ENCODE measurements at regions not wholly inside any gene's neighbourhood (a gene's known extent, or its start where the extent isn't known, plus 50 kb on each side); places are given as distances from the start of the nearest gene placed in this dataset.
"Not testable (repeated sequence)": the region's sequence is repeated elsewhere in the genome, so short reads cannot be mapped to it uniquely, and the experiment has no call there.

- 3% methylated on average over 52 of the region's 52 CpGs for WGBS
- not testable (repeated sequence) for H3K9ac ChIP-seq (ENCODE audit: low read depth in 1 of 2, low read length in 2 of 2); H3K27ac ChIP-seq (ENCODE audit: low read depth in 1 of 2, low read length in 2 of 2); H3K9me3 ChIP-seq (ENCODE audit: control insufficient read depth in 4 of 4, low read length in 3 of 4); H3K4me1 ChIP-seq (ENCODE audit: control insufficient read depth in 4 of 4, insufficient read depth in 4 of 4, low read length in 3 of 4); H3K27me3 ChIP-seq (ENCODE audit: control insufficient read depth in 4 of 4, insufficient read depth in 4 of 4, low read length in 3 of 4); H3K36me3 ChIP-seq (ENCODE audit: control insufficient read depth in 4 of 4, insufficient read depth in 3 of 4, low read depth in 1 of 4, low read length in 3 of 4)
- H3K4me3 ChIP-seq (ENCODE audit: low read depth in 1 of 3, low read length in 3 of 3): peak overlapping the region in 1 of 3 donors; percentile 11
- TF ChIP-seq RAD21 (IDR thresholded peaks at IDR 0.05): peak in 1 of 2 donors; percentile 51
- peak; percentile 76 for TF ChIP-seq CTCF (IDR thresholded peaks at IDR 0.05; ENCODE audit: low read depth, low read length, missing input control)
- peak; percentile 73 for DNase-seq (ENCODE audit: low spot score)
These were observed 128.9 kb upstream of the HMX1 start for GRCh38 chr4:9000505-9001001.

DNA sequence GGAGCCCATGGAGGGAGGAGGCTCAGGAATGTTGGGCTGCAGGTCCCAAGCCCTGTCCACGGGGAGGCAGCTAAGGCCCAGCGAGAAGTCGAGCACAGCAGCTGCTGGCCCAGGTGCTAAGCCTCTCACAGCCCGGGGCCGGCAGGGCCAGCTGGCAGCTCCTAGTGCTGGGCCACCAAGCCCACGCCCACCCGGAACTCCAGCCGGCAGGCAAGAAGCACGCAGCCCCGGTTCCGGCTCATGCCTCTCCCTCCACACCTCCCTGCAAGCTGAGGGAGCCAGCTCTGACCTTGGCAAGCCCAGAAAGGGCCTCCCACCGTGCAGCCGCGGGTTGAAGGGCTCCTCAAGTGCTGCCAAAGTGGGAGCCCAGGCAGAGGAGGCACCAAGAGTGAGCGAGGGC is 121.3 kb upstream of the HMX1 start:
- H3K9me3 ChIP-seq (ENCODE audit: control insufficient read depth in 4 of 4, low read length in 3 of 4); H3K4me1 ChIP-seq (ENCODE audit: control insufficient read depth in 4 of 4, insufficient read depth in 4 of 4, low read length in 3 of 4); DNase-seq (ENCODE audit: low spot score); H3K9ac ChIP-seq (ENCODE audit: low read depth in 1 of 2, low read length in 2 of 2); H3K27me3 ChIP-seq (ENCODE audit: control insufficient read depth in 4 of 4, insufficient read depth in 4 of 4, low read length in 3 of 4); H3K4me3 ChIP-seq (ENCODE audit: low read depth in 1 of 3, low read length in 3 of 3); H3K27ac ChIP-seq (ENCODE audit: low read depth in 1 of 2, low read length in 2 of 2); H3K36me3 ChIP-seq (ENCODE audit: control insufficient read depth in 4 of 4, insufficient read depth in 3 of 4, low read depth in 1 of 4, low read length in 3 of 4): not testable (repeated sequence)
- WGBS: 84% methylated on average over 15 of the region's 15 CpGs

- not testable (repeated sequence) for H3K9ac ChIP-seq (ENCODE audit: low read depth in 1 of 2, low read length in 2 of 2); H3K9me3 ChIP-seq (ENCODE audit: control insufficient read depth in 4 of 4, low read length in 3 of 4); H3K36me3 ChIP-seq (ENCODE audit: control insufficient read depth in 4 of 4, insufficient read depth in 3 of 4, low read depth in 1 of 4, low read length in 3 of 4); H3K4me3 ChIP-seq (ENCODE audit: low read depth in 1 of 3, low read length in 3 of 3); DNase-seq (ENCODE audit: low spot score); H3K4me1 ChIP-seq (ENCODE audit: control insufficient read depth in 4 of 4, insufficient read depth in 4 of 4, low read length in 3 of 4); H3K27me3 ChIP-seq (ENCODE audit: control insufficient read depth in 4 of 4, insufficient read depth in 4 of 4, low read length in 3 of 4); H3K27ac ChIP-seq (ENCODE audit: low read depth in 1 of 2, low read length in 2 of 2)
These were observed 119.8 kb upstream of the HMX1 start for GRCh38 chr4:8991449-8991848.

DNA sequence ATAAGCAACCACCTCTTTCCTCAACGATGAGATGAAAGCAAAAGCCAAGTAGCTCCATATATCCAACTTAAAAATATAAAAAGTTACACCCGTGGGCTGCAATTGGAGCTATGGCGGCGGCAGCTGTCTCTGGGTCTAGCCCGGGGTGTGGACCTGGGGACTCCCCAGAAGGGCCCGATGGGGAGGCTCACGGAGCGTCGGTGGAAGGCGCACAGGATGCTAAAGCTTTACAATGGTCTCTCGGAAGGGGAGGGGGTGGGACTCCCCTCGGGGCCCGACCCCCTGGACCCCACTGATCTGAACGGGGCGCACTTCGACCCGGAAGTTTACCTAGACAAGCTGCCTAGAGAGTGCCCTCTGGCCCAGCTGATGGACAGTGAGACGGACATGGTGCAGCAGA is 118.7 kb upstream of the HMX1 start:
- not testable (repeated sequence) for H3K9ac ChIP-seq (ENCODE audit: low read depth in 1 of 2, low read length in 2 of 2); H3K4me3 ChIP-seq (ENCODE audit: low read depth in 1 of 3, low read length in 3 of 3); DNase-seq (ENCODE audit: low spot score); H3K9me3 ChIP-seq (ENCODE audit: control insufficient read depth in 4 of 4, low read length in 3 of 4); H3K27me3 ChIP-seq (ENCODE audit: control insufficient read depth in 4 of 4, insufficient read depth in 4 of 4, low read length in 3 of 4); H3K36me3 ChIP-seq (ENCODE audit: control insufficient read depth in 4 of 4, insufficient read depth in 3 of 4, low read depth in 1 of 4, low read length in 3 of 4); H3K27ac ChIP-seq (ENCODE audit: low read depth in 1 of 2, low read length in 2 of 2); H3K4me1 ChIP-seq (ENCODE audit: control insufficient read depth in 4 of 4, insufficient read depth in 4 of 4, low read length in 3 of 4)
- 84% methylated on average over 17 of the region's 18 CpGs for WGBS

- H3K4me3 ChIP-seq (ENCODE audit: low read depth in 1 of 3, low read length in 3 of 3); H3K9me3 ChIP-seq (ENCODE audit: control insufficient read depth in 4 of 4, low read length in 3 of 4); DNase-seq (ENCODE audit: low spot score); H3K27ac ChIP-seq (ENCODE audit: low read depth in 1 of 2, low read length in 2 of 2); H3K4me1 ChIP-seq (ENCODE audit: control insufficient read depth in 4 of 4, insufficient read depth in 4 of 4, low read length in 3 of 4); H3K9ac ChIP-seq (ENCODE audit: low read depth in 1 of 2, low read length in 2 of 2); H3K27me3 ChIP-seq (ENCODE audit: control insufficient read depth in 4 of 4, insufficient read depth in 4 of 4, low read length in 3 of 4); H3K36me3 ChIP-seq (ENCODE audit: control insufficient read depth in 4 of 4, insufficient read depth in 3 of 4, low read depth in 1 of 4, low read length in 3 of 4): not testable (repeated sequence)
- WGBS: 93% methylated on average over 15 of the region's 15 CpGs
These were observed 114.1 kb upstream of the HMX1 start for GRCh38 chr4:8985786-8986185.

DNA sequence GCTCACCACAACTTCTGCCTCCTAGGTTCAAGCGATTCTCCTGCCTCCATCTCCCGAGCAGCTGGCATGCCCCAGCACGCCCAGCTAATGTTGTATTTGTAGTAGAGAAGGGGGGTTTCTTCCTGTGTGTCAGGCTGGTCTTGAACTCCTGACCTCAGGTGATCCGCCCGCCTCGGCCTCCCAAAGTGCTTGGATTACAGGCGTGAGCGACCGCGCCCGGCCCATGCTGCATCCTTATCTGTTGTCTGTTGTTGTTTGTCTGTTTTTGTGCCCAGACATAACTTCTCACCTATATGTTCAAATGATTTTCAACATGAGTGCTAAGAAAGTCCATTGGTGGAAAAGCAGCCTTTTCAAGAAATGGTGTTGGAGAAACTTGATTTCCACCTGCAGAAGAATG is 113.0 kb upstream of the HMX1 start:
- not testable (repeated sequence) for H3K4me1 ChIP-seq (ENCODE audit: control insufficient read depth in 4 of 4, insufficient read depth in 4 of 4, low read length in 3 of 4); DNase-seq (ENCODE audit: low spot score); H3K9me3 ChIP-seq (ENCODE audit: control insufficient read depth in 4 of 4, low read length in 3 of 4); H3K27me3 ChIP-seq (ENCODE audit: control insufficient read depth in 4 of 4, insufficient read depth in 4 of 4, low read length in 3 of 4); H3K9ac ChIP-seq (ENCODE audit: low read depth in 1 of 2, low read length in 2 of 2); H3K4me3 ChIP-seq (ENCODE audit: low read depth in 1 of 3, low read length in 3 of 3); H3K36me3 ChIP-seq (ENCODE audit: control insufficient read depth in 4 of 4, insufficient read depth in 3 of 4, low read depth in 1 of 4, low read length in 3 of 4); H3K27ac ChIP-seq (ENCODE audit: low read depth in 1 of 2, low read length in 2 of 2)
- whole genome bisulfite sequencing: 79% methylated on average over 11 of the region's 11 CpGs

- not testable (repeated sequence) for H3K27ac ChIP-seq (ENCODE audit: low read depth in 1 of 2, low read length in 2 of 2); H3K9me3 ChIP-seq (ENCODE audit: control insufficient read depth in 4 of 4, low read length in 3 of 4); H3K4me1 ChIP-seq (ENCODE audit: control insufficient read depth in 4 of 4, insufficient read depth in 4 of 4, low read length in 3 of 4); H3K27me3 ChIP-seq (ENCODE audit: control insufficient read depth in 4 of 4, insufficient read depth in 4 of 4, low read length in 3 of 4); H3K36me3 ChIP-seq (ENCODE audit: control insufficient read depth in 4 of 4, insufficient read depth in 3 of 4, low read depth in 1 of 4, low read length in 3 of 4); H3K9ac ChIP-seq (ENCODE audit: low read depth in 1 of 2, low read length in 2 of 2); DNase-seq (ENCODE audit: low spot score); H3K4me3 ChIP-seq (ENCODE audit: low read depth in 1 of 3, low read length in 3 of 3)
- 86% methylated on average over 12 of the region's 12 CpGs for WGBS
These were observed 112.3 kb upstream of the HMX1 start for GRCh38 chr4:8983921-8984320.

- 76% methylated on average over 24 of the region's 24 CpGs for WGBS
These were observed 105.0 kb upstream of the HMX1 start for GRCh38 chr4:8976466-8977128.

More at GRCh38 chr4:8976466-8977128, 105.0 kb upstream of the HMX1 start:
- not testable (repeated sequence) for H3K27ac ChIP-seq (ENCODE audit: low read depth in 1 of 2, low read length in 2 of 2); DNase-seq (ENCODE audit: low spot score); H3K4me1 ChIP-seq (ENCODE audit: control insufficient read depth in 4 of 4, insufficient read depth in 4 of 4, low read length in 3 of 4); H3K36me3 ChIP-seq (ENCODE audit: control insufficient read depth in 4 of 4, insufficient read depth in 3 of 4, low read depth in 1 of 4, low read length in 3 of 4); H3K27me3 ChIP-seq (ENCODE audit: control insufficient read depth in 4 of 4, insufficient read depth in 4 of 4, low read length in 3 of 4); H3K4me3 ChIP-seq (ENCODE audit: low read depth in 1 of 3, low read length in 3 of 3); H3K9ac ChIP-seq (ENCODE audit: low read depth in 1 of 2, low read length in 2 of 2); H3K9me3 ChIP-seq (ENCODE audit: control insufficient read depth in 4 of 4, low read length in 3 of 4)

Measured in liver (tissue), 8 donors.